Astrocyte (in vitro differentiated cells and primary cell): ENCODE measurements at regions not wholly inside any gene's neighbourhood (a gene's known extent, or its start where the extent isn't known, plus 50 kb on each side); places are given as distances from the start of the nearest gene placed in this dataset.

ENCODE experiments used
- DNase-seq: peaks from one replicate; pipeline ENCODE4 v3.0.0-alpha.2; 2010; ENCODE audit warnings: low read depth
- FAIRE-seq: peaks from 2 replicates; lab custom pipeline; 2011; peaks lifted over from hg19 to GRCh38; lab: Jason Lieb, UNC
- H2AFZ ChIP-seq: 2 replicates; pipeline ENCODE4 v1.6.0; 2012; ENCODE audit warnings: low read depth, low read length, inconsistent platforms
- H3K27ac ChIP-seq: 2 replicates; pipeline ENCODE4 v1.5.1; 2011; ENCODE audit warnings: low read depth, low read length, inconsistent platforms
- H3K27me3 ChIP-seq: 2 replicates; pipeline ENCODE4 v1.6.0; 2011; ENCODE audit warnings: low read length, inconsistent platforms; ENCODE audit not compliant: insufficient read depth
- H3K36me3 ChIP-seq: 2 replicates; pipeline ENCODE4 v1.5.1; 2011; ENCODE audit warnings: low read length, inconsistent platforms; ENCODE audit not compliant: insufficient read depth
- H3K4me1 ChIP-seq: 2 replicates; pipeline ENCODE4 v1.5.1; 2011; ENCODE audit warnings: low read length, inconsistent platforms; ENCODE audit not compliant: insufficient read depth
- H3K4me2 ChIP-seq: 2 replicates; pipeline ENCODE4 v1.6.0; 2012; ENCODE audit warnings: low read length, inconsistent platforms
- H3K4me3 ChIP-seq: 2 replicates; pipeline ENCODE4 v1.5.1; 2011; ENCODE audit warnings: low read depth, mild to moderate bottlenecking, low read length, inconsistent platforms; ENCODE audit not compliant: insufficient read depth
- H3K79me2 ChIP-seq: 2 replicates; pipeline ENCODE4 v1.6.0; 2012; ENCODE audit warnings: mild to moderate bottlenecking, low read length, inconsistent platforms; ENCODE audit not compliant: insufficient read depth
- H3K9ac ChIP-seq: 2 replicates; pipeline ENCODE4 v1.6.0; 2012; ENCODE audit warnings: mild to moderate bottlenecking, low read length, inconsistent platforms
- H3K9me3 ChIP-seq: 2 replicates; pipeline ENCODE4 v1.5.1; 2012; ENCODE audit warnings: low read depth, mild to moderate bottlenecking, low read length, inconsistent platforms; ENCODE audit not compliant: insufficient read depth
- H4K20me1 ChIP-seq: 2 replicates; pipeline ENCODE4 v1.6.0; 2012; ENCODE audit warnings: low read length, inconsistent platforms; ENCODE audit not compliant: insufficient read depth
- H3K27ac Mint-ChIP-seq: one replicate; pipeline ENCODE4 v1.8.0; 2021; ENCODE audit warnings: mild to moderate bottlenecking, mixed read lengths; ENCODE audit not compliant: unreplicated experiment
- H3K27me3 Mint-ChIP-seq: one replicate; pipeline ENCODE4 v1.8.0; 2021; ENCODE audit warnings: low read depth, mixed read lengths; ENCODE audit not compliant: unreplicated experiment
- H3K36me3 Mint-ChIP-seq: one replicate; pipeline ENCODE4 v1.8.0; 2021; ENCODE audit warnings: low read depth, mixed read lengths; ENCODE audit not compliant: unreplicated experiment
- H3K4me1 Mint-ChIP-seq: one replicate; pipeline ENCODE4 v1.8.0; 2021; ENCODE audit warnings: low read depth, mixed read lengths; ENCODE audit not compliant: unreplicated experiment
- H3K4me3 Mint-ChIP-seq: one replicate; pipeline ENCODE4 v1.8.0; 2021; ENCODE audit warnings: mild to moderate bottlenecking, moderate library complexity, mixed read lengths; ENCODE audit not compliant: unreplicated experiment
- H3K9me3 Mint-ChIP-seq: one replicate; pipeline ENCODE4 v1.8.0; 2021; ENCODE audit warnings: mild to moderate bottlenecking, mixed read lengths; ENCODE audit not compliant: unreplicated experiment
- EZH2 ChIP-seq: IDR thresholded peaks from 2 replicates; pipeline ENCODE4 v1.6.1; 2012; ENCODE audit warnings: mild to moderate bottlenecking, low read length, inconsistent platforms; ENCODE audit not compliant: insufficient read depth
- TF ChIP-seq, protein P1 (sequence below): IDR thresholded peaks from 2 replicates; pipeline ENCODE4 v1.5.1; 2011; ENCODE audit warnings: low read depth, mild to moderate bottlenecking, inconsistent platforms, low read length, moderate library complexity; ENCODE audit not compliant: insufficient read depth

DNA sequence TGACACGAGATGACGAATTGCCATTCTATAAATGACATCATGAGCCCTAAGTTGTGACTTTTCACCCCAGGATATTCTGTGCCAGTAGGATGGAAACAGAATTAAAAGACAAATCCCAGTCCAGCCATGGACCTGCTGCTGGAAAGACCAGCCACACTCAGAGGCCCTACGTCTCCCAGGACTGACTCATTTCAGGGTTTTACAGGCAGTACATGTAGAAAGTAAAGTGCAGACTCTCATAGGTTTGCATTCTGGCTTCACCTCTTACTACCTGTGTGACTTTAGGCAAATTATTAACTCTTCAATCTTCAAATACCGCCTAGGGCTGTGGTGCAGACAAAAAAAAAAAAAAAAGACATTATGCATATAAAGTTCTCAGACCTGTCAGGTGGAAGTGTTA, 188.8 kb downstream of the NEBL start:
- no peak for DNase-seq
- FAIRE-seq: no peak
- no peak overlapping the region for H3K27ac Mint-ChIP-seq
- H3K9me3 Mint-ChIP-seq: peaks cover 8% of the 10 kb centered on the region
- no peaks in the 10 kb centered on the region for H3K27me3 ChIP-seq
- H3K9ac ChIP-seq: no peak overlapping the region
- H3K4me1 Mint-ChIP-seq: peaks cover 4% of the 10 kb centered on the region
- H3K79me2 ChIP-seq: no peaks in the 10 kb centered on the region
- H3K9me3 ChIP-seq: no peaks in the 10 kb centered on the region
- no peak for TF ChIP-seq EZH2
- TF ChIP-seq, protein P1, sequence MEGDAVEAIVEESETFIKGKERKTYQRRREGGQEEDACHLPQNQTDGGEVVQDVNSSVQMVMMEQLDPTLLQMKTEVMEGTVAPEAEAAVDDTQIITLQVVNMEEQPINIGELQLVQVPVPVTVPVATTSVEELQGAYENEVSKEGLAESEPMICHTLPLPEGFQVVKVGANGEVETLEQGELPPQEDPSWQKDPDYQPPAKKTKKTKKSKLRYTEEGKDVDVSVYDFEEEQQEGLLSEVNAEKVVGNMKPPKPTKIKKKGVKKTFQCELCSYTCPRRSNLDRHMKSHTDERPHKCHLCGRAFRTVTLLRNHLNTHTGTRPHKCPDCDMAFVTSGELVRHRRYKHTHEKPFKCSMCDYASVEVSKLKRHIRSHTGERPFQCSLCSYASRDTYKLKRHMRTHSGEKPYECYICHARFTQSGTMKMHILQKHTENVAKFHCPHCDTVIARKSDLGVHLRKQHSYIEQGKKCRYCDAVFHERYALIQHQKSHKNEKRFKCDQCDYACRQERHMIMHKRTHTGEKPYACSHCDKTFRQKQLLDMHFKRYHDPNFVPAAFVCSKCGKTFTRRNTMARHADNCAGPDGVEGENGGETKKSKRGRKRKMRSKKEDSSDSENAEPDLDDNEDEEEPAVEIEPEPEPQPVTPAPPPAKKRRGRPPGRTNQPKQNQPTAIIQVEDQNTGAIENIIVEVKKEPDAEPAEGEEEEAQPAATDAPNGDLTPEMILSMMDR: no peak
- no peaks in the 10 kb centered on the region for H3K36me3 ChIP-seq
- H3K4me3 Mint-ChIP-seq: no peak overlapping the region
- no peak overlapping the region for H3K4me3 ChIP-seq
- H3K27ac ChIP-seq: no peak overlapping the region
- H3K4me1 ChIP-seq: no peaks in the 10 kb centered on the region
- H4K20me1 ChIP-seq: no peaks in the 10 kb centered on the region
- H3K36me3 Mint-ChIP-seq: no peaks in the 10 kb centered on the region
- no peak overlapping the region for H3K4me2 ChIP-seq
- H2AFZ ChIP-seq: no peak overlapping the region
- H3K27me3 Mint-ChIP-seq: no peaks in the 10 kb centered on the region

DNA sequence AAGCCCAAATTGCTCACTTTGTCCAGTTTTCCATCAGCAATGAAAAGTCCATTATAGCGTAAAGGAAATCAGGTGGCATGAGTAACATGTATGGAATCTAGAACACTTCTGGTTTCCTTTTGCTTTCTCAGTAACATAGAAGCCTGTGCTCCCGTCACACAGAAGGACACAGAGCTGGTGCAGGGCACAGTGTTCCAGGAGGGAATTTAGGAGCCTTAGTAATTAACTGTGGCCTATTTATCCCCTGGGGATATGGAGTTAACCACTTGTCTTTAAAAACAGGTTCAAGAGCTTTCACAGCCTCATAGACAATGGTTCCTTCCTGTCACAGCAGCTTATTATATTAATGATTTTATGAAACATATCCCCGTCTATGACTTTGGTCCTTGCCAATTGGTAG, 189.9 kb downstream of the NEBL start:
- H3K79me2 ChIP-seq: no peaks in the 10 kb centered on the region
- H3K9ac ChIP-seq: no peak overlapping the region
- no peak for DNase-seq
- H4K20me1 ChIP-seq: no peaks in the 10 kb centered on the region
- H3K4me3 ChIP-seq: no peak overlapping the region
- Mint-ChIP-seq H3K9me3 (peaks cover 8% of the 10 kb centered on the region), H3K27ac (no peak overlapping the region), H3K4me1 (peaks cover 4% of the 10 kb centered on the region), H3K27me3 (no peaks in the 10 kb centered on the region), H3K36me3 (no peaks in the 10 kb centered on the region), H3K4me3 (no peak overlapping the region)
- TF ChIP-seq, protein P1: no peak
- no peak for TF ChIP-seq EZH2
- no peak for FAIRE-seq
- no peaks in the 10 kb centered on the region for H3K27me3 ChIP-seq
- H2AFZ ChIP-seq: no peak overlapping the region
- no peak overlapping the region for H3K27ac ChIP-seq
- no peak overlapping the region for H3K4me2 ChIP-seq
- H3K36me3 ChIP-seq: no peaks in the 10 kb centered on the region
- no peaks in the 10 kb centered on the region for H3K9me3 ChIP-seq
- H3K4me1 ChIP-seq: no peaks in the 10 kb centered on the region

DNA sequence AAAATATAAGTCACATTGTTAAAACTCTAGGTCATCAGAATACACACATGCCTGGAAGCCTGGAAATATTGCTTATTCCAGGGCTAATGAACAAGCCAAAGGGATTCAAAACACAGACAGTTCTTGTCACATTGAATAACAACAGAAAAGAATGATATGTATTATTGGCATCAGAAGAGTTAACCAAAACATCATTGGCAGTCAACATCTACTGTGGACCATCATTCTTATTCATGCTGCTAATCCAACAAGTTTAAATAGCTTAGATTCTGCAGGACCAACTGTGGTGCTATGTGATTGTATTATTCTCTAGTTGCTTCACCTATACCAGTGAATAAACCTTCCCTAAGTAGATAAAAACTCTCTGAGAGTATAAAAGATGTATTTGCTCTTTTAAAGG, 198.3 kb downstream of the NEBL start:
- Mint-ChIP-seq H3K36me3 (no peaks in the 10 kb centered on the region), H3K4me1 (peaks cover 9% of the 10 kb centered on the region), H3K27ac (no peak overlapping the region), H3K4me3 (no peak overlapping the region), H3K27me3 (no peaks in the 10 kb centered on the region), H3K9me3 (peaks cover 2% of the 10 kb centered on the region)
- H3K27ac ChIP-seq: no peak overlapping the region
- H3K4me2 ChIP-seq: no peak overlapping the region
- no peaks in the 10 kb centered on the region for H3K36me3 ChIP-seq
- no peak overlapping the region for H3K4me3 ChIP-seq
- no peak overlapping the region for H3K9ac ChIP-seq
- no peaks in the 10 kb centered on the region for H3K9me3 ChIP-seq
- no peak overlapping the region for H2AFZ ChIP-seq
- no peaks in the 10 kb centered on the region for H3K27me3 ChIP-seq
- H3K4me1 ChIP-seq: no peaks in the 10 kb centered on the region
- no peak for DNase-seq
- H4K20me1 ChIP-seq: no peaks in the 10 kb centered on the region
- no peak for FAIRE-seq
- TF ChIP-seq, protein P1: no peak
- TF ChIP-seq EZH2: no peak
- no peaks in the 10 kb centered on the region for H3K79me2 ChIP-seq
